AML-193 (cell line): ENCODE measurements at regions not wholly inside any gene's neighbourhood (a gene's known extent, or its start where the extent isn't known, plus 50 kb on each side); places are given as distances from the start of the nearest gene placed in this dataset.

Experiments
- DNase-seq, 2 experiments: peaks; one replicate each; lab custom pipeline; 2025; lab: John Stamatoyannopoulos, UW

DNA sequence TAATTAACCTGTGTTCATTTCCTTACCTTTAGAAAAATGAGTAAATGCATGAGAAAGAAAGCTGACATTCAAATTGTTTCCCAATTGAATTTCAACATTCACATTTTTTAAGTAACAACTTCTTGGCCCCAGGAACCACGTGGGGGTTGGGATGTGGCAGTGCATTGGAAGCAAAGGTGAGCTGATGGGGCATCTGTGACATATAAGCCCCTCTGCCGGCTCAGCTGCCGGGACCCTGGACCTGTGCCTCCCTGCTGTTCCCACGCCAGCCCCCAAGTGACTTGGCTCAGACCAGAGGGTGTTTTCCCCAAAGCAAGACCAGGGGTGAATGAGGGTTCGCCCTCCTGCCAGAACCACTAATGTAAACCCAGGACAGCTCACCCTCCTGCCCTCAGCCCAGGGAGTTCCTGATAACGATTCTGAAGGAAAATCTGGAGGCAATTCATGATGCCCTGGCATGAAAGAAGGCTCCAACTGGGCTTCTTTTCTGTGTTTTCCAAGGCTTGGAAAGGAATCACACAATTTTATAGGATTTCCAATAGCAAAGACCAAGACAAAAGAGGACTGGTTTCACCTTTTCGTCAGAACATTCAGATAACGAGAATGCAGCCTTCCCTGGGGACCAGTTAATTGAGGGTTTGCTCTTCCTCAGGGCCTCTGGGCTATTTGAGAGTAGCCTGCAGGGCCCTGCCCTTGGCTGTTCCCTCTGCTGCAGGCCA, 193.2 kb upstream of the TWIST2 start:
- no peak for DNase-seq

DNA sequence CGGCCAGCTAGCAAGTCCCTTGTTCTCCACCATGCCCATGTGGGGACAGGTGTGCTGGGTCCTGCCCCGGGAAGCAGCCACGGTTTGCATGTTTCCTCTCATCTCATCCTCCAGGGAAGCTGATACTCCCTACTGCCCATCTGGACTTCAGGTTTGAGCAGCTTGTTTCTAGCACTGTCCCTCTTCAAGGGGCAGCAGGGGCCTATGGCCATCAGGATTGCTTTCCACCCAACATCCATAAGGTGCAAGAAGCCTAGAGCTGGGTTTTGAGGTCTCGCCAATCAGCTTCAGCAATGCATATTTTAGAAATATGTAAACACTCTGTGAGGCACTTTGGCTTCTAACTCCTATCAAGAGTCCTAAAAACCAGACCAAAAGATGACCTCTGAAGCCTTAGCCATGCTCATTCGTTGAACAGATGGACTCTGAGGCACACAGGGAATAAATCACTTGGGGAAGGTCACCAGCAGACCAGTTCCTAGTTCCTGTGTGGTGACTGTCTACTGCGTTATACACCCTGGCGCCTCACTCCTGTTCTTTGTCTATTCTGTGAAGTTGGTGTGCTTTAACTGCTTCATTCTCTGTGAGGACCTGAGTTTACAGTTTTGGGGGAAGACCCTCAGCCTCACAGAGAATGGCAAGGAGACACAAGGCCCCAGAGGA, 192.6 kb upstream of the TWIST2 start:
- DNase-seq: no peak

DNA sequence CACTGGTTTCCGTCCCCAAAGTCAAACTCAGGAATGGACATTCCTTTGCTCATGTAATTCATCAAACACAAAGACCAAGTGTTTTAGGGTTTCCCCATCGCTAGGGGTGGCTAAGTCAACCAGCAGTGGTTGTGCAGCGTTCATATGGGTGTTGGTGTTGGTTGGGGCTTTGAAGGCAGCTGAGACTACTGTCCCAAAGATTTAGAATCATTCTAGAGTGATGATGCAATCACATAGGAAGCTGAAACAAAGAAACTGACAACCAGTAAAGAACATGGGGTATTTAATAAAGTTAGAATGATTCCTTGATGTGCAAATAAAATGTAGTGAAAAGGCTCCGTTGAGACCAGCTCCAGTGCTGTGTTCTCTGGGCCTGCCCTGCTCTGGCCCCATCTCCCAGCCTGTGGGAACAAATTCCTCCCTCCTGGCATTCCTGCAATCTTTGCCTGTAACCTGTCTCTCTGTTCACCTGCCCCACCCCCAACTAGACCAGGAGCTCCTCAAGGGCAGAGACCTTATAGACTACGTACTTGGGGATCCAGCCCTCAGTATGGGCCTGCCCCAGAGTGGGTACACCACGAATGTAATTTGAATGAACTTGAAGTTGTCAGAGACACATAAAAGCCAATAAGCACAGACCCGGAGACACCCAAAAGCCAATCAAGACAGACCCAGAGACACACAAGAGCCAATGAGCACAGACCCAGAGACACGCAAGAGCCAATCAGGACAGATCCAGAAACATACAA, 191.7 kb upstream of the TWIST2 start:
- no peak for DNase-seq

DNA sequence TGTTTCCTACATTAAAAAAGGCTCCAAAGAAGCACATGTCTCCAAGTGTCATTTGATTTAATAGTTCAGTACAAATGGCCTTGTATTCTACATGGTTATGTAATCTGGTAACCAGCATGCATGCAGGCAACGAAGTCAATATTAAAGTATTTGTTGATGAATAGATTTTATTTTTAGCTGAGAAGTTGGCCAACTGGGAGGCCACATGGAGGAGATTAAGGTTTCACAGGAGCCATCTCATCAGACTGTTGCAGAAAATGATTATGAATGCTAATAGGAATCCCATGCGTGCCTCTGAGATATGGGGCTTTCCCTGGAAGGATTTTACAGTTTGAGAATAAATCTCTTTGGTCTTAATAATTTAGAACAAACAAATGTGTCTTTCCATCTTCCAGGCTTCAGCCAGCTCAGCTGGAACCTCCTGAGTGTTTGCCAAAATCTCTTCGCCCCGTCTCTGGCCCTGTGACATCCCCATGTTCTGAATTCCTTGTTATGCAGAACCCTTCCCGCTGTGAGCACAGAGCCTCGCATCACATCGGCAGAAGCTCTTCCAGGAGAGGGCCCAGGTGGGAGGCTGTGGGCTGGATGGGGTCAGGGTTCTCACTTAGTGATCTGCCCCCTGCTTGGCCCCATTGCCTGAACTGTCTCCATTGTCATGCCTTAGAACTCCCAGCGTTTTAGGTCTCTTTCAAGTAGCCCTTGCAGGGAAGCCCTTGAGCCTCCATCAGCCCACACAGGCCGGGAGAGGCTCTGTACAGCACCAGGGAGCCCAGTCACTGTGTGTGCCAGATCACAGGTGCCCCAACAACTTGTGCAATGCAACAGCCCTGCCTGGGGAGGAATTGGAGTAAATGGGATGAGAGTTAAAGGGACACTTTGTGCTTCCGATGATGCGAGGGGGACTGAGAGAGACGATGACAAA, 190.5 kb upstream of the TWIST2 start:
- DNase-seq: no peak

DNA sequence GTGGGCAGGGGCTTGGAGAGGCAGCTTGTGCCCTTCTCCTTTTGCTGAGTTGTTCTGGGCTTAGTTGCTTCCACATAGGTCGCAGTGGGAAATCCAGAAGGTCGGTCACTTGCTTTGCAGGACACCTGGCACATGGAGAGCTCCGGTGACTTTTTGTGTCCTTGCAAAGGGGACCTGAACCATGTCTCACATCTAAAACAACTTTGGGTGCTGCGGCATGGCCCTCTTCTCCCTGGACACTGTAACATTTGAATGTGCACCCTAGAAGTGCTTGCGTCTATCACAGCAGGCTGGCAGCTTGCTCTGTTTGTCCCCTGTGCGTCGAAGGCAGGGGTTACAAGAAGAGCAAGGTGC, 189.9 kb upstream of the TWIST2 start:
- no peak for DNase-seq

DNA sequence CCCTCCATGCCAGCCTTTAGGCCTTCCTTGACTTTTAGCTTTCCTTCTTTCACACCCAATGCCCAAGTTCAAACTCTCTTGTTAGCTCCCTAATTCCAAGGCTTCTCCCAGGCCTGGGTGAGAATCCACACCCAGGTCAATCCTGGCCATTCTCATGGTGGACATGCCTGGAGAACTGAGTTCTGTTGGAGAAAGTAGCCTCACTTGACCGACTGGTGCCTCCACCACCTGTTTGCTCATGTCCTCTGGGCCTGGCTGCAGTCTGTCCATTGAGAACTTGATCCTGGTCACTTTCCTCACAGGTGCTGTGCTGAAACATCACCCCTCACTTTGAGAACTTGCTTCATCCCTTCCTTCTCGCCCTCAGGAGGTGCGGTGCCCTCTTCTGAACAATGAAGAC, 189.1 kb upstream of the TWIST2 start:
- DNase-seq: no peak

DNA sequence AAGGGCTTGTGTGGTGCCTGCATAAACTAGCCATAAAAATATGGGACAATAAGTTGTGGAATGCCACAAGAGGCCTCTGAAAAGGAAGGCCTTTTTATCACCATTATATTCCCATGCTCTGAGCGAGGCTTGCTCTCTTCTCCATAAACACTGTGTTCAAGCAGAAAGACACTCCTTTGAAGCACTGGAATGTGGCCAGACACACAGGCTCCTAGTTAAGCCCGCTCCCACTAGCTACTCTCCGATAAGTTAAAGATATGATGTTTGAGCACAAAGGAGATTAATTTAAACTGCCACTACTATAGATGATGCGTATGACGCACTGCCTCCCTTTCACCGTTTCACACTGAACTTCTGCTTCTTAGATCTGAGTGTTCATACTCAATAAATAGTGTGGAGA, 188.7 kb upstream of the TWIST2 start:
- no peak for DNase-seq

DNA sequence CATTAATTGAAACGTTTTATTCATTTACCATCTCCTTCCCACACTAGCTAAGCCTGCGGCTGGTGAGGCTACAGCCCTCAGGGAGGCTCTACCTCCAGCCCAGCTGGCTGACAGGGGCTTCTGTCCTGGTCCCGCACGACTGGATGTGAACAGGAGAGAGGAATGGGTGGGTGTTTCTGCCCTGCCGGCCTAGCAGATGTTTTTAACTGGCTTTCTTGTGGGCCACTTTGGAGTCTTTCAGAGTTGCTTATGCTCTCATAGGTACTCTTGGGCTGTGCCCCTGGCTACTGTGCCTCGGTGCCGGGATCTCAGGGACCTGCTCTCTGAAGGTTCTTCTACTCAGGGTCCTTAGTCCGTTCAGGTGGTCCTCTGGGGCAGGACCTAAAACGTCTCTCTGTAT, 184.3 kb upstream of the TWIST2 start:
- DNase-seq: no peak

DNA sequence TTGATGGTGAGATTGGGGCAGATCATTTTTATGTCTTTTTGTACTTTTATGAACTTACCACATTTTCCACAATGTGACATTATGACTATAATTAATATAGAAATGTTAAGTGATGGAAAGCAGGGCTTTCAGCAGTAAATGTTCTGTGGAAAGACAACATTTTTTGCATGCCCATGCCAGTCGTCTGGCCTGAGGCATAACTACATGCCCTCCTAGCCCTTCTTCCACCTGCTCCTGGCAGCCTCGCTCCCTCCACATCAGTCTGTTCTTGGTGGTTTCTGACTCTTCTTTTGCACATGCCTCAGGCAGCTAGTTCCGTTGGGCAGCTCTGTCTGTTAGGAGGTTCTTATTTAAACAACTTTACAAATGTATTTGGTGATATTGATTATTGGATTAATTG, 182.0 kb upstream of the TWIST2 start:
- DNase-seq: no peak

DNA sequence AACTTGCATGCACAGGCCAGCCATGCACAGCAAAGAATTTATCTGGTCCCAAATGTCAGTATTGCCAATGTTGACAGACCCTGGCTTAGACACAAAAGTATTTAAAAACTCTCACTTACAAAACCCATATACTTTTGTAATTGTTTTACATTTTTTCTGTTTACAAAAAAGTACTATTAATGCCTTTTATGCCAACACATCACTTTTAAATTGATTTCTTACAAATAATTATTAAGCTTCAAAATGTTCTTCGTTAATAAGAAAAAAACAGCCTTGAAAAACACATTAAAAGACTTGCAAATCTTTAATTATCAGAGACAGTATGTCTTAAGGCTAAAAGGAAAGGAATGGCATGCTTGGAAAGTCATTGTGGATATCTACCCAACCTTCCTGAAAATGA, 181.3 kb upstream of the TWIST2 start:
- no peak for DNase-seq

DNA sequence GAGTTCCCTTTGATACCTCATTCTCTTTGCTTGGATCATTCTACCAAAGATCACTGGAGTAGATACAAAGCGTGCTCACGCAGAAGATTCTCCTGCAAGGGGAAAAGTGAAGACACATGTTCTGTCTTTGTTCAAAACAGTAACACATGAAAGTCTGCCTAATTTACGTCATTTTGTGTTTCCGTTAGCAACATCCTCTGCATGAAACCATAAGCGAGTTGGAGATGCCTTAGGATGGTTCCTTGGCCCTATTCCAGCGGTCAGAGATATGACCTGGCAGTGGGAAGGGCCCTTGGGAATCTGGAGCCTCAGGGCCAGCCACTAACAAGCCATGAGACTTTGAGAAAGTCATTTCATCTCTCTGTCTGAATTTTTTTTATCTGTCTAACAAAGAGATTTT, 180.9 kb upstream of the TWIST2 start:
- no peak for DNase-seq

DNA sequence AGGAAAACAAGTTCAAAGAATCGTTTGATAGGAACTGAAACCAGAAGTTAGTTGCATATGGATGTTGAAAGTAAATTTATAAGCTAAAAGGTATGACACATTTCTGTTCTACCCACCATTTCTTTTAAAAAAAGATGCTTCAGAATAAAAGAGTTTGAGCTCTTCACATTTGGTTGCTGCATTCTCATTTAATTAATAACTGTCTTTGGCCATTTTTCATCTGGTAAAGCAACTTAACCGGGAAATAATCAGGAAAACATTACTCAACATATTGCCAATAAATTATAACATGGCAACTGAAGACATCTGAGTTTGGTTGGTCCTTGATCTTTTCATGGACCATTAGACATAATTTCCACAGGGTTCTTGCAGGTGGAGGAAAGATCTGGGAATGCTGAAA, 180.2 kb upstream of the TWIST2 start:
- DNase-seq: no peak

DNA sequence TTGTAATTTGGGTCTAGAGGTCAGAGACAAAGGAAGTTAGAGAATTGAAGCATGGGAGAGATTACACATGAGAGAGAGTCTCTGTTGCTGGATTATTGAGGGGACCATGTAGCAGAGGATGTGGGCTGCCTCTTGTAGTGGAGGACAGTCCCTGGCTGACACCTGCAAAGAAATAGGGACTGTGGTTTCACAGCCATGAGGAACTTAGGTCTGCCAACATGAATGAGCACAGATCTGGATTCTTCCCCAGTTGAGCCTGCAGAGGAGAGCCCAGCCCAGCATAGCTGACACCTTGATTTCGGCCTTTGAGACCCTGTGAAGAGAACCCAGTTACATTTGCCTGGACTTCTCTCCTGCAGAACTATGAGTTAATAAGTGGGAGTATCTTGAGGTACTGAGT, 179.5 kb upstream of the TWIST2 start:
- DNase-seq: no peak

DNA sequence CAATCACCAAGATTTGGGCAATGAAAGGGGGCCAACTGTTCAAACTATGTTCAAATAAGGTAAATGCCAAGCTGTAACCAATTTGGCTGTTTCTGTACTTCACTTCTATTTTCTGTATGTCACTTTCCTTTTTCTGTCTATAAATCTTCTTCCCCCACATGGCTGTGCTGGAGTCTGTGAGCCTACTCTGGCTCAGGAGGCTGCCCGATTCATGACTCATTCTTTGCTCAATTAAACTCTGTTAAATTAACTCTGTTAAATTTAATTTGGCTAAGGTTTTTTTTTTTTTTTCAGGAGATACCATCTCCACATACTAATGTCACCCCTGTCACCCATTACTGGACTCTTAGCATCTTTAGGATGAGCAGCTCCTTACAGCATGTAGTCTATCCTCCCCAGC, 178.8 kb upstream of the TWIST2 start:
- no peak for DNase-seq

DNA sequence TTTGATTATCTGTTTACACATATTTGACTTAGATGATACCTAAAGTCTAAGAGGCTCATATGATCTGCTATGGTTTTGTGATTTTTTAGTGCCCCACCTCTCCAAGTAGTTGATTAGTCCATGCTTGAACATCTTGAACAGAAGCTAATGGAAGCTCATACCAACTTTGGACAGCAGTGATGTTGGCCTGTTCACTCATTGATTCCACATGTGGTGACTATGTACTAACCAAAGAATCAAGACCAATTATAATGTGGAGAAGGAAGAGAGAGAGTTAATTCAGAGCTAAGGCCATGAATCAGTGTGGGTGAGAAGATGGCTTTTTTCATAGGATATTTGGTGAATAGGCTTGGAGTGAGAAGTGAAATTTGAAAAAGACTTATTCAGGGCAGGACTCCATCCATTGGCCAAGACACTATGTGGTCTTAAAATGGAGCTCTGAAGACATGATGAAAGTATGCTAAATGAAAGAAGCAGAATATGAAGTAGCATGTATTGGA, 178.3 kb upstream of the TWIST2 start:
- no peak for DNase-seq

DNA sequence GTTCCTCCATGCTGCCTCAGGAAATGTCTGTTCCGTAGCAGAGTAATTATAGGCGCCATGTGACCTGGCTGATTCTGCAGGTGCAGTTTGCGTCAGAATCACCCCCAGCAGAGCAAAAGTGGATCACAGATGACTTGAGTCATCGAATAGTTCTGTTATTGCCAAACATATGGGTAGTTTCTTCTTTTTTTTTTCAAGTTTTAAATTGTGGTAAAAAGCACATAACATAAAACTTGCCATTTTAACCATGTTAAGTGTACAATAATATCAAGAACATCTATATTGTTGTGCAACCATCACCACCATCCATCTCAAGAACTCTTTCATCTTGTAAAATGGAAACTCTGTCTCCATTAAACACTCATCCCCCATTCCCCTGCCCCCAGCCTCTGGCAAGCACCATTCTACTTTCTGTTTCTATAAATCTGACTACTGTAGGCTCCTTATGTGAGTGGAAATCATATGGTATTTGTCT, 177.7 kb upstream of the TWIST2 start:
- DNase-seq: no peak

DNA sequence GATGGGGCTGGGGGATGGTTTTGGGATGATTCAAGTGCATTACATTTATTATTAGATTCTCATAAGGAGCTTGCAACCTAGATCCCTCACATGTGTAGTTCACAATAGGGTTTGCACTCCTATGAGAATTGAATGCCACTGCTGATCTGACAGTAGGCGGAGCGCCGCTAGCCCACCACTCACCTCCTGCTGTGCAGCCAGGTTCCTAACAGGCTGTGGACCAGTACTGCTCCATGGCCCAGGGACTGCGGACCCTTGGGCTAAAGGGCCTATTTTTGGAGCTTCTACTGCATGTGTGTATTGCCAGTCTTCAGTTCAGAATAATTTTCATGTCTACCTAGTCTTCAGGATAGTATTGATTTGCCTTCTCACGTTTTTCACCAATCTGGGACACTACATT, 165.3 kb upstream of the TWIST2 start:
- no peak for DNase-seq

DNA sequence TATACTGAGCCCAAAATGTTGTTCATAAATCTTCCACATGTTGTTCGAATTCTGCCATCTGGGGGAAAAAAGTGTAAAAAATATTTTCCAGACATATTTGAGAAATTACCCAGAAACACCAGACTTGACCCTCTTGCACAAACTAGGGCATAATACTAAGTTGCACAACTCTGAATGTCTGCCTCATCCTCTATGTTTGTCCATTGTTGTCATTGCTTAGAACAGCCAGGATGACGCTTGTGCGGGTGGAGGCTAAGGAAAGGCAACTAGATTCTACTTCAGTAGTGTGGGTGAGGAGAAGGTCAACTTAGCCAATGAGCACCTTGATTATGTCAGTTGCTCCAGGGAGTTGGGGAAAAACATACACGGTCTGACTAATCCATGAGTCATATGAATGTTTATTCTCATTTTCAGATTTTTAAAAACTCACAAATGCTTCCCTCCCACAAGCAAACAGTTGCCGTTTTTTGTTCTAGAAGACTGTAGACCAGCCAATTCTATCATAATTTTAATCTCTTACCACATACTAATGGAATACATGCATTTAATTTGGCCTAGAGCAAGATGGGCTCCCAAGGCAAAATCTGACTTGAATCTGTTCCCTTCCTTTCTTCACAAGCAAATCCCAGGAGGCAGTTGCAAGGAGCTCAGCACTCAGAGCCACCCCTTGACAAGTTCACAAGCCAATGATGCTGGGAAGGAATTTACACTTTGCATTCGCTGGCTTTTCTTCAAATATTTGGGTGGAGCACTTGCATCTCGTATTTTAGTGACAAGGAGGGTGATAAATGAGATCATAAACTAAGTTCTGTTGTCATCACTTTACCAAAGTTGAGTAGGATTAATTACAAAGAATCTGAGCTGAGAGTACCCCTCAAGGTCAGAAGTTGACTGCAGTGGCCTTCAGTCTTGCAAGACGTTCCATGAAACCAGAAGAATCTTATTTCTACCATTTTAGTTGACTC, 163.2 kb upstream of the TWIST2 start:
- no peak for DNase-seq

DNA sequence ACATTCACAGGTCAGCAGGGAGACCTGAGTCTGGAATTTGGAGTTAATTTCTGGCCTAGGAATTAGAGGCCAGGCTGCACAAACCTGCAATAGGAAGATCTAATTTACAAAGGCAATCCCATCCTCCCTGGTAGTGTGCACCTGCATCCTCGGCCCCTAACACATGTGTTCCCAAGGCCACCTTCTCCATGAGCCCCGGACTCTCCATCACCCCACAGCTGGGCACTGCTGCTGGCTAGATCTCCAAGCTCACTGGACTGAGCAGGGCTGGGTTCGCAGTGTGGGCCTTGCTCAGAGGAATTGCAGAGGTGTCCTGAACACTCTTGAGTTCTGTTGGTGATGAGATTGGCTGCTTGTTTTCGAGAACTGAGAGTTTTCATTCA, 162.6 kb upstream of the TWIST2 start:
- DNase-seq: no peak

DNA sequence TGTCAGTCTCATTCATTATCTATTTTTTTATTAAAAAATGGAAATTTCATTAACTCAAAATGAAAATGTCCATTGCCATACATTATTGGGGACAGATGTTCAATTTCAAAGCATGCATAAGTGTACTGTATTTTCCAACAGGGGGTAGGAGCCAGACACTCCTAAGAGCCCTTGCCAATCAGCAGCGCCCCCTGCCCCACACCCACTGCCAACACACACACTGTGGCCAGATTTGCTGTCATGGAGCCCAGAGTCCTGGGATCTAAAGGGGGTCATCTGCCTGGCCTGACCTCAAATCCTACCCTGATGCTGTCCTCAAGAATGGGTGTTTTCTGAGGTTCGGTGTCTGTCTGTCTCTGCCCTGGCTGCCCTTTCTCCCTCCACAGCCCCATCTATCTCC, 162.2 kb upstream of the TWIST2 start:
- no peak for DNase-seq

DNA sequence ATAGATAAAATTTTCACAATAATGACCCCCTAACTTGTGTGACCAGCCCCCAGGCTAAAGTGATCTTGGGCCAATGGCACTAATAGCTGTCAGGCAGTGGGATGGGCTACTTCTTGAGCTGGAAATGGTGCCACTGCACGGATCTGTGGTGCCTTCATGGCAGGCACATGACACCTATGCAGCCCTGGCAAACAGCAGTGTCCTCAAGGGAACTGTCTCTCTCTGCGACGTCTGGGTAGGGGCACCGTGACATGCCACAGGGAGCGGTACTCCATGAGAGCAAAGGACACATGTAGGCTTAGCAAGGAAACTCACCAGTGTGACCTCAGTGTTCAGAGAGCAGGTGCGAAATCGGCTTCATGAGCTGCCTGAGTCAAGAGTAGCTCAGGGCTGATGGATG, 161.7 kb upstream of the TWIST2 start:
- DNase-seq: no peak
